ENCODE measurements at regions not wholly inside any gene's neighbourhood (a gene's known extent, or its start where the extent isn't known, plus 50 kb on each side); places are given as distances from the start of the nearest gene placed in this dataset.

GRCh38 chr12:30850684-30851083 is 75.9 kb upstream of the TSPAN11 start:
- TF ChIP-seq CTCF (IDR thresholded peaks at IDR 0.05; ENCODE audit: control extremely low read depth in 1 of 3, insufficient read depth in 1 of 3, low read depth in 1 of 3, low read length in 3 of 3) = no peak
- no peak for TF ChIP-seq TCF12 (IDR thresholded peaks at IDR 0.05; ENCODE audit: low read depth, low read length)
- TF ChIP-seq CREB1 (IDR thresholded peaks at IDR 0.05) = no peak
